GM19025 (cell line): ENCODE measurements at regions not wholly inside any gene's neighbourhood (a gene's known extent, or its start where the extent isn't known, plus 50 kb on each side); places are given as distances from the start of the nearest gene placed in this dataset.
"Not testable (repeated sequence)": the region's sequence is repeated elsewhere in the genome, so short reads cannot be mapped to it uniquely, and the experiment has no call there.

Source experiments
- ATAC-seq: cut with Tn5 transposase; IDR thresholded peaks from one replicate; pipeline ENCODE4 v1.9.1; 2021; ENCODE audit warnings: mild to moderate bottlenecking, low read depth, moderate library complexity; ENCODE audit not compliant: unreplicated experiment

DNA sequence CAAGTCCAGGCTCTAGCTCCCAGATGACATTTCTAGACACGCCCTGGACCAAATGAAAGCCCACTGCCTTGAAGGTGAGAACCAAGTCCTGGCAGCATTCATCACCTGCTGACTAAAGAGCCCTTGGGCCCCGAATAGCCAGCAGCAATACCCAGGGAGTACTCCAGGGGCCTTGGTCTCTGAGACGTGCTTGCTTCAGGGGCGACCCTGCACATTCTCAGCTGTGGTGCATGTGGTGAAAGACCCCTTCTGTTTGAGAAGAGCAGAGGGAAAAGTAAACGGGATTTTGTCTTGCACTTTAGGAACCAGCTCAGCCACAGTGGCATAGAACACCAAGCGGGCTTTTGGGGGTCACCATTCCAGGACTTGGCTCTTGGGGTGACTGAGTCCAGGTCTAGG, 260.5 kb upstream of the MYT1L start:
- no peak for ATAC-seq

- no peak for ATAC-seq
Measured at GRCh38 chr2:2590841-2591541, 259.9 kb upstream of the MYT1L start.

DNA sequence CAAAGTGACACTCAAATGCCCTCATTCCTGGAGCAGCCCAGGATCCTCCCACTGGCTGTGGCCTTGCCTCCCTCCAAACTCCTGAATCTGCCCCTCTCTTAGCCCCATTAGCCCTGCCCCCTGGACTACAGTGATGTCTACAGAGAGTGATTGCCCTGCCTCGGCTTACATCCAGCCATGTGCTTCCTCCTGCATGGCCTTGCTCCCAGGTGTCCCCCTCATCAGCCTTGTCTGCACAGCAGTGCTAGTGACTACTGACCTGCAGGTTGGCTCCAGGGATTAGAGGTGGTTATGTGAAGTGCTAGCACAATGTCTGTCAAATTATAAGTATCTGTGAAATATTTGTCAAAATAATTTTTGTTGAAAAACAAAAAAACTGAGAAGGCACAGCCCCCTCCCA, 259.1 kb upstream of the MYT1L start:
- ATAC-seq, result no peak

DNA sequence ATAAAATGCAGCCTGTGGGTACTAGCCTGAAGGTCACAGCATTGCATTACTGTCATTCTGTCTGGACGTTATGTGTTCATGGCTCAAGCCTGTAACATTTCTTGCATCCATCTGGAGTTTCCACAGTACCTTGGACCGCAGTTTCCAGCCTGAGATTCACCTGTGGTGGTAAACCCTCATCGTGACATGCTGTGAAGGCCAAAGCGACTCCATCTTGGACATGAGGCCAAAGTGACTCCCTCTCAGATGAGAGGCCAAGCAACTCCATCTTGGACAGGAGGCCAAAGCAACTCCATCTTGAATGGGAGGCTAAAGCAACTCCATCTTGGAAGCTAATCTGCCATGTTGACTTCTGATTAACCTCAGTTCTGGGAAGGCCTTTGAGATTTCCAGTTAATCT, 257.7 kb upstream of the MYT1L start:
- ATAC-seq, result no peak

DNA sequence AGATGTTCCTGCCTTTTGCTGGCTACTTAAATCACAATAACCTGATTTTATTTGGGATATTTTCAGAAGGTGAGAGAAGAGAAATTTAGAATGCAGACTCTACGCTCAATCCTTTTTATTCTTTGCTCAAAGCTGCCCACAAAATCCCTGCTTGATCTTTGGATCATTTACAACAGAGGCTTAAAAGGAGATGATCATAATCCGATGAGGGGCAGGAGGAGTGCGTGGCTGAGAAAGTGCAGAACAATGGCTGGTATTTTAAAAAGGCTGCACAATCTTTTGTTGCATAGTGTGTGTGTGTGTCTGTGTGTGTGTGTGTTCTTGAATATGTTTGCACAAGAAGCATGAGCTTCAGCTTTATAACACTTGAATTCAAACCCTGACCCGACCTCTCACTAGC, 256.3 kb upstream of the MYT1L start:
- ATAC-seq, result no peak

GRCh38 chr2:2586931-2587330, 255.9 kb upstream of the MYT1L start:
- no peak for ATAC-seq

DNA sequence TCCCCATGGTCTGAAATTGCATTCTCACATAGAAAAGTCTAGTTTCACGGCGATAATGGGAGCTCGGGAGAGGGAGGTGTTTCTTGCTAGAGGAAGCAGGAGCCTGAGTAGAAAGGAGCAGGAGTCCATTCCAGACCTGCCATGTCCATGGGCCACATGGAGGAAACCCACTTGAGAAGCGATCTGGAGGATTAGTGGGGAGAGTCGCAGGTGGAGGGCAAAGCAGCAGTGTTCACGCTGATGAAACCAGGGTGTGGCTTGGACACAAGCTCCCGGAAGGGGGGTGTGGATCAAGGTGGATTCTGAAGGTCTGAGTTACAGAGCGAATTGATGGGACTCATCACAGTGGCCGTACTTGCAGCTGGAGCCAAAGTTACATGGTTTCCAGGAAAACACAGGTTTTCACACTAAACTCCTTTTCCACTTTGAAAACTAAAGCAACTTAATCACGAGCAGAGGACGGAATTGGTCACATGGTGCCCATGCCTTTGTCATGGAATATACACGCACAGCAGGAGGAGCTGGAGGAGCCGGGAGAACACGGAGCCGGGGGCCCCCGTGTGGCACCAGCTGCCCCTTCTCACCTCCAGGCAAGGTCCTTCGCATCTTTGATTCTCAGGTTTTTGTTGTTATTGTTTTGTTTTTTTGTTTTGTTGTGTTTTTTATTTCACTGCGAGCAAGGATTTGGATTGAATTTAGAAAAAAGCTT, 255.1 kb upstream of the MYT1L start:
- ATAC-seq, result no peak

- ATAC-seq, result no peak
Measured at GRCh38 chr2:2582998-2583545, 252.0 kb upstream of the MYT1L start.

GRCh38 chr2:2581331-2582159, 250.5 kb upstream of the MYT1L start:
- no peak for ATAC-seq

GRCh38 chr2:2580841-2581240, 249.8 kb upstream of the MYT1L start:
- not testable (repeated sequence) for ATAC-seq

GRCh38 chr2:2580341-2580740, 249.3 kb upstream of the MYT1L start:
- ATAC-seq, result no peak

GRCh38 chr2:2579814-2580213, 248.7 kb upstream of the MYT1L start:
- no peak for ATAC-seq

DNA sequence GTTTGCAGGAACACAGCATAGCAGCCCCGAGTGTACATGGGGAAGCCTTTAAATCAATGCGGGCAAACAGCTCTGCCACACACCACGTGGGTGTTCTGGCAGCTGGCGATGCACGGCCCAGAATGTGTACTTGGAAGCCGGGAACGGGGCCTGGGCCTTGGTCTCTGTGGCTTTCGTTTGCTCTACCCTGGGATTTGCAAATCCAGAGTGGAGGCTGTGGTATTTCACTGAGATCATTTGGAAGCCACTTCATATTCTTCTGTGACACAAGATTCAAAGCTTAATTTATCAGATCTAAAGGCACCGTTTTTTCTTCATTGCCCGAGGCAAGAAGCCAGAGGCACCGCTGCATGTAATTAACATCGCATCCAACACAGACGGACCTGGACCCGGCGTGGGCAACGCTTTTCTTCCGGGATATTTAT, 246.3 kb upstream of the MYT1L start:
- no peak for ATAC-seq

DNA sequence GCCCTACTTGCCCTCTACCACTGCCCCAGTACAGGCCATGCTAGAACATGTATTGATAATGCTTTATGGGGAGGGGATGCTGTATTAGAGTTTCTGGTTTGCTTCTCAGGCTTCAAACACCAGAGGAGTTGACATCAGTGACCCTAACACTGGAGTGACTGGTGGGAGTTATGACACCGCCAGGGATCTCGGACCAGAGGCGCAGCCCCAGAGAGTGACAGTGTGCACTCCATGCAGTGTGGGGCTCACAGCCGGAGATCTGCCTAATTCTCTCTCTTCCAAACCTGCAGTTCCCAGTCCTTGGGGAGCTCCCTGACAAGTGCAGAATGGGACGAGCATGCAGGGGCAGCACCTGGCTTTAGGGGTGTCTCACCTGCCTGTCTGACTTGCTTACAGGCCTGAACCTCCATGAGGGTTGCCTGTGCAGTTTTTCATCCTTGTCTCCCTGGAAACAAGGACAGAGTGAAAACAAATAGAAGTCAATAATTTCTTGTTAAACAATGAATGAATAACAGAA, 244.9 kb upstream of the MYT1L start:
- ATAC-seq, result no peak

- ATAC-seq, result no peak
Measured at GRCh38 chr2:2575181-2575577, 244.1 kb upstream of the MYT1L start.

- ATAC-seq, result no peak
Measured at GRCh38 chr2:2574401-2575180, 243.5 kb upstream of the MYT1L start.

- no peak for ATAC-seq
Measured at GRCh38 chr2:2573658-2574293, 242.7 kb upstream of the MYT1L start.

GRCh38 chr2:2573205-2573604, 242.1 kb upstream of the MYT1L start:
- no peak for ATAC-seq

GRCh38 chr2:2572393-2573204, 241.5 kb upstream of the MYT1L start:
- ATAC-seq, result no peak
